SKM-1 treated with dmso at 0.1 percent for 144 hours (cell line): ENCODE measurements at regions not wholly inside any gene's neighbourhood (a gene's known extent, or its start where the extent isn't known, plus 50 kb on each side); places are given as distances from the start of the nearest gene placed in this dataset.
A peak's percentile ranks its signal among the peaks of the same experiment; 100 is the strongest.

ENCODE experiments used
- DNase-seq: peaks from one replicate; lab custom pipeline; 2025; ENCODE audit not compliant: unreplicated experiment; lab: John Stamatoyannopoulos, UW

GRCh38 chr1:204736836-204737235 is 51.3 kb upstream of the LRRN2 start:
- DNase-seq, result no peak

GRCh38 chr1:204738506-204738905 is 53.0 kb upstream of the LRRN2 start:
- DNase-seq, result no peak

GRCh38 chr1:204740354-204740753 is 54.8 kb upstream of the LRRN2 start:
- no peak for DNase-seq

GRCh38 chr1:204741440-204741839 is 55.9 kb upstream of the LRRN2 start:
- no peak for DNase-seq

- DNase-seq, result no peak
Observed at GRCh38 chr1:204742676-204743251, 57.2 kb upstream of the LRRN2 start.

- no peak for DNase-seq
Observed at GRCh38 chr1:204744107-204744779, 58.7 kb upstream of the LRRN2 start.

- peak; percentile 74 for DNase-seq
Observed at GRCh38 chr1:204746838-204747442, 61.4 kb upstream of the LRRN2 start.

GRCh38 chr1:204751480-204751879 is 65.9 kb upstream of the LRRN2 start:
- DNase-seq, result no peak

- DNase-seq, result no peak
Observed at GRCh38 chr1:204751883-204752687, 66.5 kb upstream of the LRRN2 start.

GRCh38 chr1:204752688-204753040 is 67.1 kb upstream of the LRRN2 start:
- no peak for DNase-seq

GRCh38 chr1:204754821-204755220 is 69.3 kb upstream of the LRRN2 start:
- DNase-seq, result no peak

GRCh38 chr1:204756349-204756748 is 70.8 kb upstream of the LRRN2 start:
- no peak for DNase-seq

GRCh38 chr1:204756811-204757210 is 71.3 kb upstream of the LRRN2 start:
- no peak for DNase-seq

GRCh38 chr1:204758601-204759000 is 73.1 kb upstream of the LRRN2 start:
- no peak for DNase-seq

- no peak for DNase-seq
Observed at GRCh38 chr1:204760350-204760749, 74.8 kb upstream of the LRRN2 start.

- no peak for DNase-seq
Observed at GRCh38 chr1:204760757-204761156, 75.2 kb upstream of the LRRN2 start.

GRCh38 chr1:204763773-204764427 is 78.4 kb upstream of the LRRN2 start:
- DNase-seq, result peak; percentile 72

- no peak for DNase-seq
Observed at GRCh38 chr1:204769997-204770396, 84.5 kb upstream of the LRRN2 start.

- DNase-seq, result no peak
Observed at GRCh38 chr1:204771358-204771757, 85.8 kb upstream of the LRRN2 start.

- no peak for DNase-seq
Observed at GRCh38 chr1:204773246-204773645, 87.7 kb upstream of the LRRN2 start.

GRCh38 chr1:204775546-204775945 is 90.0 kb upstream of the LRRN2 start:
- DNase-seq, result no peak
